ENCODE measurements at regions not wholly inside any gene's neighbourhood (a gene's known extent, or its start where the extent isn't known, plus 50 kb on each side); places are given as distances from the start of the nearest gene placed in this dataset.

GRCh38 chr3:117624424-117624823, 914.8 kb downstream of the TUSC7 start:
- TF ChIP-seq CTCF (IDR thresholded peaks at IDR 0.05) (no peak), POLR2A (IDR thresholded peaks at IDR 0.05) (no peak)

Measured in Peyer's patch (tissue), 4 donors.